HCT116 (cell line): ENCODE measurements at regions not wholly inside any gene's neighbourhood (a gene's known extent, or its start where the extent isn't known, plus 50 kb on each side); places are given as distances from the start of the nearest gene placed in this dataset.

Source experiments
- ATAC-seq: fragments of 200-7000 bp; cut with Tn5 transposase; 2 replicates; pipeline ENCODE4 v1.9.1; 2020; ENCODE audit warnings: mild to moderate bottlenecking, moderate library complexity
- BruUV-seq: library from RNA; stranded (reverse); fragments of 400-500 nt; replicated peaks from 2 replicates; lab custom pipeline; 2021; lab: Mats Ljungman, UMichigan
- CTCF ChIA-PET: fragments of 300-600 bp; sonication (Branson Sonifier 250); formaldehyde crosslinking; loops from one replicate; lab custom pipeline; 2021; ENCODE audit warnings: antibody characterized with exemption; lab: Charles Lee
- POLR2A ChIA-PET: fragments of 300-600, 350-600 bp; sonication (Branson Sonifier 250); formaldehyde crosslinking; loops from one replicate; lab custom pipeline; 2021; ENCODE audit warnings: antibody characterized with exemption; lab: Charles Lee
- RAD21 ChIA-PET, 2 experiments: fragments of 300-600 bp; sonication (Branson Sonifier 250); formaldehyde crosslinking; loops; one replicate each; lab custom pipeline; 2023; ENCODE audit warnings: low total read pairs in 2 of 2; ENCODE audit not compliant: uncharacterized antibody in 2 of 2, unreplicated experiment in 2 of 2, low non-redundant PET in 1 of 2; lab: Charles Lee
- DNase-seq: peaks from one replicate; pipeline ENCODE4 v3.0.0-alpha.2; 2010; ENCODE audit warnings: low read depth, low spot score
- H2AFZ ChIP-seq: fragments of 200-600 bp; shearing (Covaris generic), sonication (generic); 2 replicates; pipeline ENCODE4 v1.6.1; 2017; ENCODE audit warnings: low read depth, mixed run types, mixed read lengths, antibody characterized with exemption, low read length; ENCODE audit not compliant: poor library complexity, severe bottlenecking
- H3K27ac ChIP-seq: 2 replicates; pipeline ENCODE4 v1.5.1; 2012; ENCODE audit warnings: low read depth, low read length
- H3K27me3 ChIP-seq: fragments of 200-600 bp; sonication (generic); 2 replicates; pipeline ENCODE4 v1.6.1; 2016; ENCODE audit warnings: mixed run types, low read length, mixed read lengths; ENCODE audit not compliant: insufficient read depth
- H3K36me3 ChIP-seq, 2 experiments: fragments of 200-500 bp in 1 of 2; fragments of 200-600 bp in 1 of 2; sonication (Bioruptor generic) in 1 of 2; sonication (generic) in 1 of 2; 2 replicates each; pipeline versions ENCODE4 v1.5.1 to v1.6.1; 2014 to 2016; ENCODE audit warnings: low read length in 2 of 2, inconsistent platforms in 1 of 2, mixed read lengths in 1 of 2, mixed run types in 1 of 2; ENCODE audit not compliant: insufficient read depth in 2 of 2, control insufficient read depth in 1 of 2
- H3K4me1 ChIP-seq, 2 experiments: fragments of 200-600 bp in 1 of 2; sonication (generic) in 1 of 2; 2 replicates each; pipeline versions ENCODE4 v1.5.1 to v1.6.1; 2012 to 2017; ENCODE audit warnings: low read length in 2 of 2, inconsistent platforms in 1 of 2, mild to moderate bottlenecking in 1 of 2, mixed read lengths in 1 of 2, mixed run types in 1 of 2, moderate library complexity in 1 of 2; ENCODE audit not compliant: insufficient read depth in 2 of 2, control insufficient read depth in 1 of 2
- H3K4me2 ChIP-seq: fragments of 200-600 bp; sonication (generic); 2 replicates; pipeline ENCODE4 v1.6.1; 2017; ENCODE audit warnings: mixed run types, low read length, mixed read lengths
- H3K4me3 ChIP-seq, 2 experiments: fragments of 200-600 bp in 1 of 2; sonication (generic) in 1 of 2; replicated peaks in 1 of 2; 2 replicates each; pipeline ENCODE4 v1.5.1; 2011 to 2016; ENCODE audit warnings: low read length in 2 of 2, control low read depth in 1 of 2, low read depth in 1 of 2, mild to moderate bottlenecking in 1 of 2, mixed read lengths in 1 of 2, mixed run types in 1 of 2
- H3K79me2 ChIP-seq: fragments of 200-600 bp; sonication (generic); 2 replicates; pipeline ENCODE4 v1.6.1; 2017; ENCODE audit warnings: mild to moderate bottlenecking, mixed run types, low read length, moderate library complexity, mixed read lengths; ENCODE audit not compliant: insufficient read depth
- H3K9ac ChIP-seq: fragments of 200-600 bp; sonication (generic); 2 replicates; pipeline ENCODE4 v1.6.1; 2016; ENCODE audit warnings: low read length, mixed read lengths
- H3K9me2 ChIP-seq: fragments of 200-600 bp; sonication (generic), shearing (Covaris generic); 2 replicates; pipeline ENCODE4 v1.6.1; 2017; ENCODE audit warnings: mixed run types, mild to moderate bottlenecking, moderate library complexity; ENCODE audit not compliant: insufficient read depth
- H3K9me3 ChIP-seq, 2 experiments: fragments of 200-500 bp in 1 of 2; fragments of 200-600 bp in 1 of 2; sonication (Bioruptor generic) in 1 of 2; sonication (generic) in 1 of 2; 2 replicates each; pipeline ENCODE4 v1.6.1; 2014 to 2017; ENCODE audit warnings: low read length in 2 of 2, mixed read lengths in 2 of 2, inconsistent platforms in 1 of 2, low read depth in 1 of 2, mild to moderate bottlenecking in 1 of 2, mixed run types in 1 of 2, moderate library complexity in 1 of 2; ENCODE audit not compliant: control insufficient read depth in 1 of 2, insufficient read depth in 1 of 2
- H4K20me1 ChIP-seq: fragments of 200-600 bp; sonication (generic), shearing (Covaris generic); 2 replicates; pipeline ENCODE4 v1.6.1; 2017; ENCODE audit warnings: mixed run types, mild to moderate bottlenecking, moderate library complexity; ENCODE audit not compliant: insufficient read depth
- MAX ChIP-seq: IDR thresholded peaks from 2 replicates; pipeline ENCODE4 v1.6.1; 2012
- POLR2A ChIP-seq: IDR thresholded peaks from 2 replicates; pipeline ENCODE4 v1.7.0; 2011; ENCODE audit warnings: borderline replicate concordance; ENCODE audit not compliant: insufficient read depth, insufficient read length; ENCODE audit errors: extremely low read depth
- REST ChIP-seq: IDR thresholded peaks from 2 replicates; pipeline ENCODE4 v1.6.1; 2012; ENCODE audit warnings: low read depth
- SIN3A ChIP-seq: IDR thresholded peaks from 2 replicates; pipeline ENCODE4 v1.6.1; 2012; ENCODE audit warnings: low read depth
- ZBTB33 ChIP-seq: IDR thresholded peaks from 2 replicates; pipeline ENCODE4 v1.6.1; 2011; ENCODE audit warnings: mild to moderate bottlenecking, low read length, moderate library complexity; ENCODE audit not compliant: insufficient replicate concordance; ENCODE audit errors: extremely low read depth
- ZFX ChIP-seq: fragments of 450-650 bp; IDR thresholded peaks from 2 replicates; pipeline ENCODE4 v1.6.1; 2017
- ZNF274 ChIP-seq: fragments of 200-500 bp; sonication (Bioruptor generic); IDR thresholded peaks from 2 replicates; pipeline ENCODE4 v1.6.1; 2014; ENCODE audit warnings: mild to moderate bottlenecking, low read depth, low read length, inconsistent platforms
- intact Hi-C: fragments of 100-400 bp; cut with micrococcal nuclease; formaldehyde crosslinking; loops from 2 replicates; pipeline ENCODE4 v1.10.0; 2022

GRCh38 chr16:76114681-76115080 is 162.5 kb upstream of the CNTNAP4 start:
- intact Hi-C loops: no loop called here
- no peaks in the 10 kb centered on the region for H3K9me2 ChIP-seq
- no peak for TF ChIP-seq SIN3A
- TF ChIP-seq ZNF274: no peak
- H4K20me1 ChIP-seq: no peaks in the 10 kb centered on the region
- no peak overlapping the region for H2AFZ ChIP-seq
- no TSS peak for BruUV-seq
- CTCF ChIA-PET: no interaction called here
- no peaks in the 10 kb centered on the region for H3K79me2 ChIP-seq
- H3K27ac ChIP-seq: no peak overlapping the region
- H3K9me3 ChIP-seq: no peaks in the 10 kb centered on the region; a peak in 1 of 4 replicates
- RAD21 ChIA-PET: no interaction called here
- H3K4me1 ChIP-seq: no peaks in the 10 kb centered on the region
- H3K4me3 ChIP-seq: no peak overlapping the region
- POLR2A ChIA-PET: no interaction called here
- H3K4me2 ChIP-seq: no peak overlapping the region
- no peaks in the 10 kb centered on the region for H3K36me3 ChIP-seq
- no peak for DNase-seq
- no peak for ATAC-seq
- no peaks in the 10 kb centered on the region for H3K27me3 ChIP-seq
- no peak overlapping the region for H3K9ac ChIP-seq

- Histone ChIP-seq H3K27me3 (no peaks in the 10 kb centered on the region), H3K27ac (no peak overlapping the region), H3K9me3 (no peaks in the 10 kb centered on the region; a peak in 1 of 4 replicates), H3K9me2 (no peaks in the 10 kb centered on the region), H3K4me2 (no peak overlapping the region), H3K4me1 (no peaks in the 10 kb centered on the region), H4K20me1 (no peaks in the 10 kb centered on the region), H3K79me2 (no peaks in the 10 kb centered on the region)
- no peak for DNase-seq
- ATAC-seq: no peak
- intact Hi-C loops: no loop called here
- no peak for TF ChIP-seq POLR2A
- no peak for TF ChIP-seq ZBTB33
- no peak for TF ChIP-seq MAX
- no peak for TF ChIP-seq ZFX
- no peak for TF ChIP-seq REST
- TF ChIP-seq, all 23 proteins: peak for 0
- Histone ChIP-seq H2AFZ (no peak overlapping the region), H3K4me3 (no peak overlapping the region), H3K9ac (no peak overlapping the region), H3K36me3 (no peaks in the 10 kb centered on the region)
- ChIA-PET RAD21 (no interaction called here), CTCF (no interaction called here), POLR2A (no interaction called here)
- BruUV-seq: no TSS peak
These were observed 158.9 kb upstream of the CNTNAP4 start for GRCh38 chr16:76118344-76118743.
